Activated naive CD4-positive, alpha-beta T cell treated with anti-CD3 and anti-CD28 coated beads, Interleukin-2, amount 10 ng/mL, durations not matched to agents 7 days and 5 days (primary cell): ENCODE measurements at regions not wholly inside any gene's neighbourhood (a gene's known extent, or its start where the extent isn't known, plus 50 kb on each side); places are given as distances from the start of the nearest gene placed in this dataset.

ENCODE experiments used
- CTCF ChIA-PET: fragments of 350-600 bp; sonication (Branson Sonifier 250); formaldehyde crosslinking; loops from one replicate; lab custom pipeline; 2021; ENCODE audit warnings: antibody characterized with exemption; lab: Charles Lee
- DNase-seq: peaks from one replicate; pipeline ENCODE4 v3.0.0-alpha.2; 2020
- H3K27ac Mint-ChIP-seq: one replicate; pipeline ENCODE4 v1.8.0; 2021; ENCODE audit warnings: mild to moderate bottlenecking, moderate library complexity, mixed read lengths
- H3K27me3 Mint-ChIP-seq: one replicate; pipeline ENCODE4 v1.8.0; 2021; ENCODE audit warnings: mild to moderate bottlenecking, mixed read lengths
- H3K36me3 Mint-ChIP-seq: one replicate; pipeline ENCODE4 v1.8.0; 2021; ENCODE audit warnings: mixed read lengths
- H3K4me1 Mint-ChIP-seq: one replicate; pipeline ENCODE4 v1.8.0; 2021; ENCODE audit warnings: mixed read lengths
- H3K4me3 Mint-ChIP-seq: one replicate; pipeline ENCODE4 v1.8.0; 2021; ENCODE audit warnings: mild to moderate bottlenecking, moderate library complexity, mixed read lengths
- H3K9me3 Mint-ChIP-seq: one replicate; pipeline ENCODE4 v1.8.0; 2021; ENCODE audit warnings: mixed read lengths

GRCh38 chrX:149157976-149158375, 347.1 kb downstream of the IDS start:
- no peak for DNase-seq
- Mint-ChIP-seq H3K27me3 (no peaks in the 10 kb centered on the region), H3K4me1 (no peaks in the 10 kb centered on the region), H3K36me3 (no peaks in the 10 kb centered on the region), H3K4me3 (no peak overlapping the region), H3K9me3 (no peaks in the 10 kb centered on the region), H3K27ac (no peak overlapping the region)
- CTCF ChIA-PET, result no interaction called here

GRCh38 chrX:149152941-149153340, 352.2 kb downstream of the IDS start:
- Mint-ChIP-seq H3K27ac (no peak overlapping the region), H3K4me3 (no peak overlapping the region), H3K36me3 (no peaks in the 10 kb centered on the region), H3K27me3 (no peaks in the 10 kb centered on the region), H3K4me1 (no peaks in the 10 kb centered on the region), H3K9me3 (no peaks in the 10 kb centered on the region)
- DNase-seq, result no peak
- CTCF ChIA-PET, result no interaction called here

- Mint-ChIP-seq H3K9me3 (no peaks in the 10 kb centered on the region), H3K36me3 (no peaks in the 10 kb centered on the region), H3K4me3 (no peak overlapping the region), H3K27ac (no peak overlapping the region), H3K27me3 (no peaks in the 10 kb centered on the region), H3K4me1 (no peaks in the 10 kb centered on the region)
- CTCF ChIA-PET, result no interaction called here
- no peak for DNase-seq
Measured at GRCh38 chrX:149151805-149152757, 353.0 kb downstream of the IDS start.

- H3K4me1 Mint-ChIP-seq, result no peaks in the 10 kb centered on the region
- DNase-seq, result no peak
Measured at GRCh38 chrX:149145845-149146285, 359.2 kb downstream of the IDS start.

GRCh38 chrX:149131774-149132173, 373.3 kb downstream of the IDS start:
- Mint-ChIP-seq H3K27ac (no peak overlapping the region), H3K9me3 (no peaks in the 10 kb centered on the region)

More at GRCh38 chrX:149145845-149146285, 359.2 kb downstream of the IDS start:
- Mint-ChIP-seq H3K27ac (no peak overlapping the region), H3K4me3 (no peak overlapping the region), H3K36me3 (no peaks in the 10 kb centered on the region), H3K9me3 (no peaks in the 10 kb centered on the region), H3K27me3 (no peaks in the 10 kb centered on the region)
- CTCF ChIA-PET, result no interaction called here

GRCh38 chrX:149129767-149130166, 375.3 kb downstream of the IDS start:
- Mint-ChIP-seq H3K9me3 (no peaks in the 10 kb centered on the region), H3K36me3 (no peaks in the 10 kb centered on the region), H3K4me3 (no peak overlapping the region), H3K27me3 (no peaks in the 10 kb centered on the region), H3K27ac (no peak overlapping the region), H3K4me1 (no peaks in the 10 kb centered on the region)
- no peak for DNase-seq
- CTCF ChIA-PET, result no interaction called here

More at GRCh38 chrX:149131774-149132173, 373.3 kb downstream of the IDS start:
- no peaks in the 10 kb centered on the region for H3K27me3 Mint-ChIP-seq
- no peaks in the 10 kb centered on the region for H3K36me3 Mint-ChIP-seq
- DNase-seq, result no peak
- H3K4me3 Mint-ChIP-seq, result no peak overlapping the region
- no peaks in the 10 kb centered on the region for H3K4me1 Mint-ChIP-seq
- CTCF ChIA-PET, result no interaction called here

- CTCF ChIA-PET, result no interaction called here
- no peak for DNase-seq
- Mint-ChIP-seq H3K4me3 (no peak overlapping the region), H3K36me3 (no peaks in the 10 kb centered on the region), H3K27ac (no peak overlapping the region), H3K4me1 (no peaks in the 10 kb centered on the region), H3K27me3 (no peaks in the 10 kb centered on the region), H3K9me3 (no peaks in the 10 kb centered on the region)
Measured at GRCh38 chrX:149124526-149125108, 380.5 kb downstream of the IDS start.

GRCh38 chrX:149121206-149121920, 383.7 kb downstream of the IDS start:
- DNase-seq, result no peak
- Mint-ChIP-seq H3K4me3 (no peak overlapping the region), H3K27ac (no peak overlapping the region), H3K4me1 (no peaks in the 10 kb centered on the region), H3K36me3 (no peaks in the 10 kb centered on the region), H3K9me3 (no peaks in the 10 kb centered on the region), H3K27me3 (no peaks in the 10 kb centered on the region)
- CTCF ChIA-PET, result no interaction called here

- Mint-ChIP-seq H3K36me3 (no peaks in the 10 kb centered on the region), H3K9me3 (no peaks in the 10 kb centered on the region), H3K27ac (no peak overlapping the region), H3K4me1 (no peaks in the 10 kb centered on the region), H3K27me3 (no peaks in the 10 kb centered on the region), H3K4me3 (no peak overlapping the region)
- CTCF ChIA-PET, result no interaction called here
- no peak for DNase-seq
Measured at GRCh38 chrX:149120459-149120858, 384.6 kb downstream of the IDS start.

GRCh38 chrX:149114874-149115273, 390.2 kb downstream of the IDS start:
- no peak for DNase-seq
- H3K36me3 Mint-ChIP-seq, result peaks cover 2% of the 10 kb centered on the region
- CTCF ChIA-PET, result interaction anchor here (0.7 kb wide), 1 partner anchor 354 kb away, joined by 3 read pairs; no protein-coding TSS in a partner anchor
- H3K4me3 Mint-ChIP-seq, result no peak overlapping the region
- H3K4me1 Mint-ChIP-seq, result no peaks in the 10 kb centered on the region
- H3K27ac Mint-ChIP-seq, result no peak overlapping the region
- H3K27me3 Mint-ChIP-seq, result no peaks in the 10 kb centered on the region
- H3K9me3 Mint-ChIP-seq, result peaks cover 8% of the 10 kb centered on the region

- Mint-ChIP-seq H3K4me3 (no peak overlapping the region), H3K27ac (no peak overlapping the region), H3K4me1 (no peaks in the 10 kb centered on the region), H3K9me3 (peaks cover 12% of the 10 kb centered on the region), H3K36me3 (peaks cover 2% of the 10 kb centered on the region), H3K27me3 (no peaks in the 10 kb centered on the region)
- no peak for DNase-seq
- CTCF ChIA-PET, result interaction anchor here (0.7 kb wide), 1 partner anchor 355 kb away, joined by 3 read pairs; no protein-coding TSS in a partner anchor
Measured at GRCh38 chrX:149114001-149114400, 391.1 kb downstream of the IDS start.

- Mint-ChIP-seq H3K9me3 (no peaks in the 10 kb centered on the region), H3K27ac (no peak overlapping the region), H3K4me1 (no peaks in the 10 kb centered on the region), H3K27me3 (no peaks in the 10 kb centered on the region), H3K4me3 (no peak overlapping the region), H3K36me3 (no peaks in the 10 kb centered on the region)
- no peak for DNase-seq
- CTCF ChIA-PET, result no interaction called here
Measured at GRCh38 chrX:149097786-149098185, 407.3 kb downstream of the IDS start.

- CTCF ChIA-PET, result no interaction called here
- no peak for DNase-seq
- H3K27me3 Mint-ChIP-seq, result no peaks in the 10 kb centered on the region
Measured at GRCh38 chrX:149092179-149092578, 412.9 kb downstream of the IDS start.

GRCh38 chrX:149079805-149080406, 425.2 kb downstream of the IDS start:
- H3K4me1 Mint-ChIP-seq, result peaks cover under 1% of the 10 kb centered on the region
- DNase-seq, result no peak
- H3K36me3 Mint-ChIP-seq, result no peaks in the 10 kb centered on the region
- CTCF ChIA-PET, result no interaction called here
- H3K9me3 Mint-ChIP-seq, result no peaks in the 10 kb centered on the region
- no peaks in the 10 kb centered on the region for H3K27me3 Mint-ChIP-seq
- no peak overlapping the region for H3K27ac Mint-ChIP-seq
- H3K4me3 Mint-ChIP-seq, result no peak overlapping the region

More at GRCh38 chrX:149092179-149092578, 412.9 kb downstream of the IDS start:
- Mint-ChIP-seq H3K4me3 (no peak overlapping the region), H3K36me3 (no peaks in the 10 kb centered on the region), H3K4me1 (no peaks in the 10 kb centered on the region), H3K27ac (no peak overlapping the region), H3K9me3 (no peaks in the 10 kb centered on the region)
